Fibroblast of pulmonary artery (primary cell): ENCODE measurements at regions not wholly inside any gene's neighbourhood (a gene's known extent, or its start where the extent isn't known, plus 50 kb on each side); places are given as distances from the start of the nearest gene placed in this dataset.

Source experiments
- DNase-seq: peaks from one replicate; pipeline ENCODE4 v3.0.0-alpha.2; 2010; ENCODE audit warnings: low read depth
- H3K4me3 ChIP-seq: replicated peaks from 2 replicates; pipeline ENCODE4 v1.5.1; 2011; ENCODE audit warnings: low read depth, mild to moderate bottlenecking, control low read depth, low read length, moderate library complexity
- CTCF ChIP-seq: IDR thresholded peaks from 2 replicates; pipeline ENCODE4 v1.5.1; 2011; ENCODE audit warnings: mild to moderate bottlenecking, control low read depth, low read length, inconsistent platforms; ENCODE audit errors: missing control alignments

- no peak overlapping the region for H3K4me3 ChIP-seq
- no peak for TF ChIP-seq CTCF
- DNase-seq, result no peak
Measured at GRCh38 chr2:147660680-147661079, 184.1 kb upstream of the ACVR2A start.

DNA sequence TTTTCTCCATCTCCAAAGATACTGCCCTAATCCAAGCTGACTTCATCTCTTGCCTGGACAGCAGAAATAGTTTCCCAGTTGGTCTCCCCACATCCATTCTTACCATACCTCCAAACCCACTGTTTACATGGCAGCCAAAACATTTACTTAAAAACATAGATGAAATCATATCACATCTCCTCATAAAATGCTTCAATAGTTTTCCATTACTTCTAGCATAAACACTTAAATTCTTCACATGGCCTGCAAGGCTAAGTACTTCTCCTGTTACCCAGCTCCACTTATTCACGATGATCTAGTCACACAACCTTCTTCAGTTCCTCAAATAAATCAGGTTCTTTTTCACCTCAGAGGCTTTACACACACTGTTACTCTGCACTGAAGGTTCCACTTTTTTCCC is 185.8 kb upstream of the ACVR2A start:
- no peak overlapping the region for H3K4me3 ChIP-seq
- no peak for DNase-seq
- no peak for TF ChIP-seq CTCF

GRCh38 chr2:147657086-147658000 is 187.5 kb upstream of the ACVR2A start:
- no peak for TF ChIP-seq CTCF
- no peak for DNase-seq
- no peak overlapping the region for H3K4me3 ChIP-seq

- DNase-seq, result no peak
- TF ChIP-seq CTCF, result no peak
- H3K4me3 ChIP-seq, result no peak overlapping the region
Measured at GRCh38 chr2:147649998-147650397, 194.8 kb upstream of the ACVR2A start.

GRCh38 chr2:147649286-147649685 is 195.5 kb upstream of the ACVR2A start:
- TF ChIP-seq CTCF, result no peak
- no peak for DNase-seq

DNA sequence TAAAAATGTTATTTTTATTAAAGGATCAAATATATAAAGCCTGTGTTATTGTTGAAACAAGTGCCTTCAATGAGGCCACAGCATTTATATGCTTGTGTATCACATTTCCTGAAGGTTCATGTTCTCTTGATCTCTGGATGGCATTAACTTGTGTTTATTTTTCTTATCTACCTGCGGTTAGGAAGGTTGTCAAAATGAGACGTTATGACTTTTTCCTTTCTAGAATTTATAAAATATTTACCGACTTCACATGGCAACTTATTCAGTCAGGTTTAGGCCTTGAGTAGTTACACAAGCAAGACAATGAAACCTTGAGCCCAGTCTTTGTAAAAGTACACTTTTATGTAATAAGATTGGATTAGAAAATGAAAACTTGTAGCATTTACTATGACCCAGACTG is 196.4 kb upstream of the ACVR2A start:
- DNase-seq, result no peak
- no peak overlapping the region for H3K4me3 ChIP-seq
- TF ChIP-seq CTCF, result no peak

More at GRCh38 chr2:147649286-147649685, 195.5 kb upstream of the ACVR2A start:
- no peak overlapping the region for H3K4me3 ChIP-seq

DNA sequence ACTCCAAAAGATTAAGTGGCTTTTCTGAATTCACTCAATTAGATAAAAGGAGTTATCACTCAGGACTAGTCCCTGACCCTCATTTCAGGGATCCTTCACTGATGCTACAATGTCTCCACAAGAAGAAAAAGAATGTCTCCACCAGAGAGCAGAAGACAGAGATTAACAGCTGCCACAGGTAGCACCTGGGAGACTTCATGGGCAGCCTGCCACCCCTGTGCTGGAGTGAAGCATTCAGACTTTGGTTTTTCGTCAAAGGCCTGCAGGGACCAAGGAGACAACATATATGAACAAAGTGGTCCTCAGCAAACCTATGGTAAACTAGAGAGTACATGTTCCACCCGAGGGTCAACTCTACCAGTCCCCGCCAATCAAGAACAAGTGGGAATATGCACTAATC is 197.0 kb upstream of the ACVR2A start:
- no peak overlapping the region for H3K4me3 ChIP-seq
- no peak for DNase-seq
- TF ChIP-seq CTCF, result no peak
